ENCODE measurements at regions not wholly inside any gene's neighbourhood (a gene's known extent, or its start where the extent isn't known, plus 50 kb on each side); places are given as distances from the start of the nearest gene placed in this dataset.

DNA sequence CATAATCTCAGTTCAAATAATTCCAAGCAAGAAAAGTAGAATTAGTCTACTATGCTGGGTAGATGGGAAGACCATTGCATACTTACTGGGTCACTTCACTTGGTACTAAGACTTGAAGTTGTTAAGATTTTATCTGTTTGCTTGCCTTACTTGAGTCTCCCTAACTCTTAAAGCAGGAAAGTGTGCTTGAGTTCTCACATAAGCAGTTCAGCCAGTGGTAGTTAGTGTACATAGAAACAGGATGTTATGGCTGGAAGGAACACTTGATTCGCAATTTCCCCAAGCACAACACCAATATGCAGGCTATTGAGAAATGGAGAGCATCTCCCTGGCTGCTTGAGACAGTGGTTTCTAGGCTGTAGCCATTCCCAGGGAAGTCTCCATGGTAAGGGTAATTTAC, 176.1 kb downstream of the MSL3 start:
- Histone ChIP-seq H3K9me2 (ENCODE audit: insufficient read depth, low read length) (no peaks in the 10 kb centered on the region), H3K27ac (ENCODE audit: low read depth, low read length, poor library complexity, severe bottlenecking) (no peak overlapping the region), H2AFZ (ENCODE audit: low read length) (no peak overlapping the region), H3K4me3 (ENCODE audit: low read depth, low read length, poor library complexity, severe bottlenecking) (no peak overlapping the region), H3K4me2 (ENCODE audit: low read length) (no peak overlapping the region), H4K20me1 (ENCODE audit: insufficient read depth, low read length) (no peaks in the 10 kb centered on the region), H3K4me1 (ENCODE audit: insufficient read depth, low read length, poor library complexity, severe bottlenecking) (no peaks in the 10 kb centered on the region), H3K79me2 (ENCODE audit: insufficient read depth, low read depth, low read length) (no peaks in the 10 kb centered on the region), H3K9me3 (ENCODE audit: low read length) (no peaks in the 10 kb centered on the region), H3K36me3 (ENCODE audit: insufficient read depth, low read length) (no peaks in the 10 kb centered on the region)
- no peak for DNase-seq (ENCODE audit: low spot score)
- ChIA-PET POLR2A (no interaction called here), CTCF (ENCODE audit: unreplicated experiment) (no interaction called here)
- TF ChIP-seq EZH2phosphoT487 (IDR thresholded peaks at IDR 0.05; ENCODE audit: borderline replicate concordance, low read depth, low read length), result no peak
- TF ChIP-seq, protein P1, sequence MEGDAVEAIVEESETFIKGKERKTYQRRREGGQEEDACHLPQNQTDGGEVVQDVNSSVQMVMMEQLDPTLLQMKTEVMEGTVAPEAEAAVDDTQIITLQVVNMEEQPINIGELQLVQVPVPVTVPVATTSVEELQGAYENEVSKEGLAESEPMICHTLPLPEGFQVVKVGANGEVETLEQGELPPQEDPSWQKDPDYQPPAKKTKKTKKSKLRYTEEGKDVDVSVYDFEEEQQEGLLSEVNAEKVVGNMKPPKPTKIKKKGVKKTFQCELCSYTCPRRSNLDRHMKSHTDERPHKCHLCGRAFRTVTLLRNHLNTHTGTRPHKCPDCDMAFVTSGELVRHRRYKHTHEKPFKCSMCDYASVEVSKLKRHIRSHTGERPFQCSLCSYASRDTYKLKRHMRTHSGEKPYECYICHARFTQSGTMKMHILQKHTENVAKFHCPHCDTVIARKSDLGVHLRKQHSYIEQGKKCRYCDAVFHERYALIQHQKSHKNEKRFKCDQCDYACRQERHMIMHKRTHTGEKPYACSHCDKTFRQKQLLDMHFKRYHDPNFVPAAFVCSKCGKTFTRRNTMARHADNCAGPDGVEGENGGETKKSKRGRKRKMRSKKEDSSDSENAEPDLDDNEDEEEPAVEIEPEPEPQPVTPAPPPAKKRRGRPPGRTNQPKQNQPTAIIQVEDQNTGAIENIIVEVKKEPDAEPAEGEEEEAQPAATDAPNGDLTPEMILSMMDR (conservative IDR thresholded peaks at IDR 0.05; ENCODE audit: low read length), result no peak
- intact Hi-C loops (cut with micrococcal nuclease; ENCODE audit: unreplicated experiment), result no loop called here
- BruUV-seq (replicated peaks), result no TSS peak

DNA sequence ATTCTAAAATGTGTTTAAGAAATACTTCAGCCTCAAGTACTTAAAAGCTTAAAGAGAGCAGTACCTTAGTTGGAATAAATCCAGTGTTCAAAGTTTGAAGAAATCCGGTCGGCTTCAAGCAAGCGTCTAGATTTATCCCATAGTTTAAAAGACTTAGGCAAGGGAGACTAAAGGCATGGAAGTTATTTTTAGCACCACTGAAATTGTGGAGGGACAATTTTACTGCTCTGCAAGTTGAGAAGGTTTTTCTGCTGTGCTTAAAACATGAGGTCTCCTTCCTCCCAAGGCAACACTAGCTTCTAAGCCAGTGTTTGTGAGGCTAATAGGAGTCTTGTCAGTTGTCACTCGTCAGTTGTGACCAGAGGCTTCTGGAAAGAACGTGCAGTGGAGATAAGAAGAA, 183.5 kb downstream of the MSL3 start:
- Histone ChIP-seq H3K36me3 (ENCODE audit: insufficient read depth, low read length) (no peaks in the 10 kb centered on the region), H3K4me2 (ENCODE audit: low read length) (no peak overlapping the region), H3K4me1 (ENCODE audit: insufficient read depth, low read length, poor library complexity, severe bottlenecking) (no peaks in the 10 kb centered on the region), H3K9me2 (ENCODE audit: insufficient read depth, low read length) (no peaks in the 10 kb centered on the region), H4K20me1 (ENCODE audit: insufficient read depth, low read length) (no peaks in the 10 kb centered on the region), H3K27ac (ENCODE audit: low read depth, low read length, poor library complexity, severe bottlenecking) (no peak overlapping the region), H2AFZ (ENCODE audit: low read length) (no peak overlapping the region), H3K9me3 (ENCODE audit: low read length) (no peaks in the 10 kb centered on the region), H3K79me2 (ENCODE audit: insufficient read depth, low read depth, low read length) (no peaks in the 10 kb centered on the region), H3K4me3 (ENCODE audit: low read depth, low read length, poor library complexity, severe bottlenecking) (no peak overlapping the region)
- DNase-seq (ENCODE audit: low spot score), result no peak
- intact Hi-C loops (cut with micrococcal nuclease; ENCODE audit: unreplicated experiment), result no loop called here
- ChIA-PET POLR2A (no interaction called here), CTCF (ENCODE audit: unreplicated experiment) (no interaction called here)
- BruUV-seq (replicated peaks), result no TSS peak
- TF ChIP-seq EZH2phosphoT487 (IDR thresholded peaks at IDR 0.05; ENCODE audit: borderline replicate concordance, low read depth, low read length), result no peak
- TF ChIP-seq, protein P1 (conservative IDR thresholded peaks at IDR 0.05; ENCODE audit: low read length), result no peak

DNA sequence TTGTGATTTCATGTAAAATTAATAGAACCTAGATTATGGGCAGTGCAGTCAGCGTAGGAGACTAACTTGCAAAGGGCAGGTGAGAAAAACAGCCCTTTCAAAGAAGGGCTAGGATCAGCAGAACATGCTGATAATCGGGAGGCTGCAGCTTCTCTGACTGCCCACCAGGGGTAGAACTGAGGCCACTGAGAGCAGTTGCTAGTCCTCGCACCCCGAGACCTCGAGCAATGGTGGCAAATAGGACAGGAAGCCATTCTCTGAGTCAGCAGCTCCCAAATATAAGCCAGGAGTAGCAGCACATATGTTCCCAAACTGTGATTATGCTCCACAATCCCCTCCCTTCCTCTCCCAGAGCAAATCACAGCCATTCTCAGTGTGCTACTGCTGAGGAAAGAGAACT, 186.5 kb downstream of the MSL3 start:
- no peaks in the 10 kb centered on the region for H3K9me2 ChIP-seq (ENCODE audit: insufficient read depth, low read length)
- H3K79me2 ChIP-seq (ENCODE audit: insufficient read depth, low read depth, low read length), result no peaks in the 10 kb centered on the region
- no peaks in the 10 kb centered on the region for H3K4me1 ChIP-seq (ENCODE audit: insufficient read depth, low read length, poor library complexity, severe bottlenecking)
- TF ChIP-seq, protein P1 (conservative IDR thresholded peaks at IDR 0.05; ENCODE audit: low read length), result peak; percentile 41; the same call in 1 of the 2 replicates
- no peak for TF ChIP-seq EZH2phosphoT487 (IDR thresholded peaks at IDR 0.05; ENCODE audit: borderline replicate concordance, low read depth, low read length)
- H3K4me3 ChIP-seq (ENCODE audit: low read depth, low read length, poor library complexity, severe bottlenecking), result no peak overlapping the region
- ChIA-PET CTCF (ENCODE audit: unreplicated experiment) (no interaction called here), POLR2A (no interaction called here)
- H3K9me3 ChIP-seq (ENCODE audit: low read length), result no peaks in the 10 kb centered on the region
- peak; percentile 3 for DNase-seq (ENCODE audit: low spot score)
- H3K4me2 ChIP-seq (ENCODE audit: low read length), result no peak overlapping the region
- no peak overlapping the region for H3K27ac ChIP-seq (ENCODE audit: low read depth, low read length, poor library complexity, severe bottlenecking)
- BruUV-seq (replicated peaks), result no TSS peak
- H2AFZ ChIP-seq (ENCODE audit: low read length), result no peak overlapping the region
- intact Hi-C loops (cut with micrococcal nuclease; ENCODE audit: unreplicated experiment), result no loop called here
- H4K20me1 ChIP-seq (ENCODE audit: insufficient read depth, low read length), result no peaks in the 10 kb centered on the region
- H3K36me3 ChIP-seq (ENCODE audit: insufficient read depth, low read length), result no peaks in the 10 kb centered on the region

Data from OCI-LY7 (cell line).